GM12873 (cell line): ENCODE measurements at regions not wholly inside any gene's neighbourhood (a gene's known extent, or its start where the extent isn't known, plus 50 kb on each side); places are given as distances from the start of the nearest gene placed in this dataset.

Experiments
- TF ChIP-seq, protein P1 (sequence below): IDR thresholded peaks from 2 replicates; pipeline ENCODE4 v1.5.1; 2012; ENCODE audit warnings: low read depth, mild to moderate bottlenecking, moderate library complexity, low read length, control low read depth; ENCODE audit not compliant: insufficient read depth; ENCODE audit errors: missing control alignments

DNA sequence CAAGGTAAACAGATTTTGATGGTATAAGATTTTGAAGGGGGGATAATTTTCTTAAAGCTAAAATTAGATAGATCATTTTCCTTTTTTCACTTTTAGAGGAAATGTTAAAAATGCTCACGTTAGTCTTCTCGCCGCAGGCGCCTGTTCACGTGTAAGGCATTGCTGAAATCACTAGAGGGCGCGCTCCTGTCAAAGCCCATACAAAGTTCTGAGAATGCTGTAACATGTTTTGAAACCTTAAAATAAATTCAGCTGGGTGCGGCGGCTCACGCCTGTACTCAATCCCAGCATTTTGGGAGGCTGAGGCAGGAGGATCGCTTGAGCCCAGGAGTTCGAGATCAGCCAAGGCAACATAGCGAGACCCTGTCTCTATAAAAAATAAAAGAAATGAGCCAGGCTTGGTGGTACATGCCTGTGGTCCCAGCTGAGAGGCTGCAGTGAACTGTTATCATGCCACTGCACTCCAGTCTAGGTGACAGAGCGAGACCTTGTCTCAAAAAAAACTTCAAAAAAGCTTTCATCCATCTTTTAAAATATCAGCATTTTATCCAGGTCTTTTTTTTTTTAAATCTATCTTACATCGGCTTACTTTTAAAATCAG is 138.0 kb downstream of the RBMX2 start:
- TF ChIP-seq, protein P1, sequence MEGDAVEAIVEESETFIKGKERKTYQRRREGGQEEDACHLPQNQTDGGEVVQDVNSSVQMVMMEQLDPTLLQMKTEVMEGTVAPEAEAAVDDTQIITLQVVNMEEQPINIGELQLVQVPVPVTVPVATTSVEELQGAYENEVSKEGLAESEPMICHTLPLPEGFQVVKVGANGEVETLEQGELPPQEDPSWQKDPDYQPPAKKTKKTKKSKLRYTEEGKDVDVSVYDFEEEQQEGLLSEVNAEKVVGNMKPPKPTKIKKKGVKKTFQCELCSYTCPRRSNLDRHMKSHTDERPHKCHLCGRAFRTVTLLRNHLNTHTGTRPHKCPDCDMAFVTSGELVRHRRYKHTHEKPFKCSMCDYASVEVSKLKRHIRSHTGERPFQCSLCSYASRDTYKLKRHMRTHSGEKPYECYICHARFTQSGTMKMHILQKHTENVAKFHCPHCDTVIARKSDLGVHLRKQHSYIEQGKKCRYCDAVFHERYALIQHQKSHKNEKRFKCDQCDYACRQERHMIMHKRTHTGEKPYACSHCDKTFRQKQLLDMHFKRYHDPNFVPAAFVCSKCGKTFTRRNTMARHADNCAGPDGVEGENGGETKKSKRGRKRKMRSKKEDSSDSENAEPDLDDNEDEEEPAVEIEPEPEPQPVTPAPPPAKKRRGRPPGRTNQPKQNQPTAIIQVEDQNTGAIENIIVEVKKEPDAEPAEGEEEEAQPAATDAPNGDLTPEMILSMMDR: peak; percentile 74

DNA sequence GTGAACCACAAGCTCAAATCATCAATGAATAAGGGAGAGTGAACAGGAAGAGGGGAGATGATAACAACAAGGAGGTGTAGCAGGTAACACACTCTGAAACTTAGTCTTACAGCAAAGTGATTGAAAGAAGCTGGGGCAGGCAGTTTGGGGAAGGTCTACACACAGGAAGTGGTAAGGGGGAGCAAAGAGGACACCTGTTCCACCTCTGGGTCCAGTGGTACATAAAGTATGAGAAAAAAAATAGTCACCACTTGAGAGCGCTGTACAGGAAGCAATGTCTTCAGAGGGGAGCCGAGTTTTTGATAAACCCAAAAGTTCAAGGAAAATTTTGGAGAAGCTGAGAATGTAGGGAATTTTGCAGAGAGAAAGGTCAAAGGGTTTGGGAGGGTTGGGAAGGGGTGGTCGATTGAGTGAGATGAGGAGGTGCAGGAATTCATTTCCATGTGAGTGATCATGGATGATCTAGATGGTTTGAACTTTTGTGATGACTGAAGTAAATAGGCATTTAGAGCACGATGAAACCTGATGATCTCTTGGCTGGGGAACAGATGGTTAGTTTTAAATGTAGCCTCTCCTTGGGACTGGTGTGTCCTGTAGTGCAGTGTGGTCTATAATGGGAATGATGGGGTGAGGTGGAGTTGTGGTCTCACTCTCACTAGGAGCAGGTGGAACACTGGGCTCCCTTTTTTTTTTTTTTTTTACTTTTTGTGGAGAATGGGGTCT is 142.0 kb downstream of the RBMX2 start:
- TF ChIP-seq, protein P1: no peak

DNA sequence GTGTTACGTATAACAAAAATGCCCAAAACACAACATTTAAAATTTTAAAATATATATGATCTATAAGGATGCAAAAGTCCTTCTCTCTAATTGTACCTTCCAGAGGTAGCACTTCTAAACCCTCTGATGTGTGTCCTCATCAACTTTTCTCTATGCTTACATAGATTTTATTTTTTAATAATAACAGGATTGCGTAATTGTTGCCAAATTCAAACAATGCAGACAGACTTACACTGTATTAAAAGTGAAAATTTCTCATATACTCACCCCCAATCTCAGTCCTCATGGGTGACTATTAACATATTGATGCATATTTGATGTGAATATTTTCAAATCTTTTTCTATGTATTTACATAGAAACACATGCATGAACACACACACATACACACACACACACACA is 144.0 kb downstream of the RBMX2 start:
- TF ChIP-seq, protein P1: no peak

DNA sequence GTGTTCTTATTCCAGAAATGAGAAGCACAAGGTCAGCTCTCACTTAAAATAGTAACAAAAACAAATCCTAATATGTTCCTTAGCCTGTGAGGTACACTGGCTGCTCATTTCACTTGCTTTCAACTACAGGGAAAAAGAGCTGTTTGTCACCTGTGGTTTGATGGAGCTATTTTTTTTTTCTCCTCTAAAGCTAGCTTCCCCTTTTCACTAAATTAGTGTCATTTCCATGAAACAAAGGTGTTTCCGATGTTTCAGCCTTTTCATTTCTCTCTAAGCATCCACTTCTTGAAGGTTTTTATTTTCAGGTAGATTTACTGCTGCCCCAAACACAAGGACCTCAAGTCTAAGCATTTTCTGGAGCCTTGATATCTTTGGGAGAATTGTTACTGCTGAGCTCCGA is 148.6 kb downstream of the RBMX2 start:
- TF ChIP-seq, protein P1: no peak

DNA sequence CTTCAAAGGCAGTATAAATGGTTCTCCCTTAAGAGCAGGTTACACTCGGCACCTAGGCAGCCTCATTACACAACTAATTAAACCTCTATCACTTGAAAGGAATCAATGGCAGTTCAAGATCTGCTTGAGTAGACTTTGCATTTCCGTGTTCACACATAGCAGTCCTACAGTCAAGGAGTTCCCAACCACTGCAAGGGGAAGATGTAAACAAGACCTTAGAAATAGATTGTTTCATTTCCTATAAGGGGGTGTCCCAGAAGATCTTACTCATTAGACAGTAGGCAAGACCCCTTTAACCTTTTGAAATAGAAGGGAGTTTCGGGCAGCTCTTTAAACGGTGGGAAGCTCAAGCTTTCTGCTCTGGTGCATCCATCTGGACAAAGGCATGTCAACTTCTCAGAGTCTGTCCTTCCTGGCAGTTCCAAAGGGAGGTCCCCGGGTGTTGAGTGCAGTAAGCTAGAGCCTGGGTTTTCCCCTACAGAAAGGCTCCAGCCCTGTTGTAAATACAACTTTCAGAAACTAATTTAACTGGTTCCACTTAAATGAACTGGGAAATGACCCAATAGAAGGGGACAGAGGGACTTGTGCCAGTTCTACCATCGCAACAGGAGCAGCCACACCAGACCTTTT is 150.8 kb downstream of the RBMX2 start:
- TF ChIP-seq, protein P1: no peak

DNA sequence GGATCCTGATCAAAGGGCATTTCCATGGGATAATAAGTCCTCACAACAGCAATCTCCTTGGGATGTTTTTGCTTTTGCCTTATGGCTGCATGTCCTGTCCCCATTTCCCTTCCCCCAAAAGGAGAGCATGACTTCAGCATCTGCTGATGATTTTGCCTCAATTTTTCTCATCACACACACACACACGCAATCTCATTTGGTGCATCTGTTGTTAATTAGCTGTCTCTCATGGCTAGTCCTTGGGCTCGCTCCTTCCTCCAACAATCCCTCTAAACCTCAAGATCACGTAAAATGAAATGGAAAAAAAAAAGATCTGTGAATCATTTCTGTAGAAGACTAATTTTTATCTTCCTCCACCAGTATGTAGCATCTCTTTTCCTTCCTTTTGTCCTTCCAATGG is 153.6 kb downstream of the RBMX2 start:
- TF ChIP-seq, protein P1: no peak

DNA sequence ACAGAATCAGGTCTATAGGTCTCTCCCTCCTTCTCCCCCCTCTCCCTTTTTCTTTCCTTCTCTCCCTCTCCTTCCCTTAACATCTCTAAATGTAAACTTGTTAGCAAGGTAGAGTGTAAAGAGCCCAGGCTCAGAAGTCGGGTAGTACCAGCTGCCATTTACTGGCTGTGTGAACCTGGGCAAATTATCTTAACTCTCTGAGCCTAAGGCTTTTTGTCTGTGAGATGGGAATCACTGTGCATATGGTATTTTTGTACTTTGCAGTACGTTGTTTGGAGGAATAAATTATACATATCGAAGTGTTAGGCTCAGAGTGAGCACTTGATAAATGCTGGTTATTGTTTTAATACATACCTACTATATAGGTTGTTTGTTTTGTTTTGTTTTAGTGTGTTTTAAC is 154.0 kb downstream of the RBMX2 start:
- TF ChIP-seq, protein P1: no peak
